GM23338 (cell line): ENCODE measurements at regions not wholly inside any gene's neighbourhood (a gene's known extent, or its start where the extent isn't known, plus 50 kb on each side); places are given as distances from the start of the nearest gene placed in this dataset.
A peak's percentile ranks its signal among the peaks of the same experiment; 100 is the strongest.

Experiments
- ATAC-seq: fragments of 200-7000 bp; cut with Tn5 transposase; 3 replicates; pipeline ENCODE4 v1.9.1; 2020
- DNase-seq: peaks from one replicate; pipeline ENCODE4 v3.0.0-alpha.2; 2015; ENCODE audit warnings: low spot score
- H2AFZ ChIP-seq: fragments of 200-600 bp; sonication (generic); 2 replicates; pipeline ENCODE4 v1.8.0; 2016; ENCODE audit warnings: antibody characterized with exemption, mild to moderate bottlenecking, moderate library complexity
- H3F3A ChIP-seq: fragments of 200-600 bp; sonication (generic); replicated peaks from 2 replicates; pipeline ENCODE4 v1.8.0; 2017; ENCODE audit warnings: antibody characterized with exemption, mixed run types, low read depth
- H3K27ac ChIP-seq: fragments of 200-600 bp; sonication (generic); 2 replicates; pipeline ENCODE4 v1.6.1; 2016; ENCODE audit warnings: low read depth
- H3K27me3 ChIP-seq: fragments of 200-600 bp; sonication (generic); 2 replicates; pipeline ENCODE4 v1.8.0; 2016; ENCODE audit warnings: mild to moderate bottlenecking, mixed run types, moderate library complexity; ENCODE audit not compliant: insufficient read depth
- H3K36me3 ChIP-seq: fragments of 200-600 bp; sonication (generic); 2 replicates; pipeline ENCODE4 v1.8.0; 2016; ENCODE audit warnings: mild to moderate bottlenecking; ENCODE audit not compliant: insufficient read depth
- H3K4me1 ChIP-seq: fragments of 200-600 bp; sonication (generic); 2 replicates; pipeline ENCODE4 v1.8.0; 2016; ENCODE audit warnings: mild to moderate bottlenecking, moderate library complexity; ENCODE audit not compliant: insufficient read depth
- H3K4me2 ChIP-seq: fragments of 200-600 bp; sonication (generic); 2 replicates; pipeline ENCODE4 v1.7.1; 2017; ENCODE audit warnings: mixed run types
- H3K4me3 ChIP-seq: fragments of 200-600 bp; sonication (generic); 2 replicates; pipeline ENCODE4 v1.6.1; 2016; ENCODE audit warnings: mixed run types
- H3K79me2 ChIP-seq: fragments of 200-600 bp; sonication (generic); replicated peaks from 2 replicates; pipeline ENCODE4 v1.8.0; 2017; ENCODE audit warnings: mild to moderate bottlenecking; ENCODE audit not compliant: insufficient read depth
- H3K9me2 ChIP-seq: fragments of 200-600 bp; sonication (generic); 2 replicates; pipeline ENCODE4 v1.8.0; 2017; ENCODE audit not compliant: insufficient read depth
- H4K20me1 ChIP-seq: fragments of 200-600 bp; sonication (generic); replicated peaks from 2 replicates; pipeline ENCODE4 v1.8.0; 2017; ENCODE audit warnings: mild to moderate bottlenecking; ENCODE audit not compliant: insufficient read depth
- H3K27ac Mint-ChIP-seq: 2 replicates; pipeline ENCODE4 v1.8.0; 2020; ENCODE audit warnings: inconsistent platforms, mild to moderate bottlenecking, moderate library complexity, mixed read lengths
- H3K27me3 Mint-ChIP-seq: 3 replicates; pipeline ENCODE4 v1.8.0; 2022; ENCODE audit warnings: low read depth, mild to moderate bottlenecking, moderate library complexity, mixed read lengths, inconsistent platforms; ENCODE audit not compliant: insufficient read depth, poor library complexity
- H3K36me3 Mint-ChIP-seq: 3 replicates; pipeline ENCODE4 v1.8.0; 2021; ENCODE audit warnings: low read depth, mild to moderate bottlenecking, inconsistent platforms, moderate library complexity, mixed read lengths
- H3K4me1 Mint-ChIP-seq: 3 replicates; pipeline ENCODE4 v1.8.0; 2020; ENCODE audit warnings: mild to moderate bottlenecking, inconsistent platforms, mixed read lengths
- H3K4me3 Mint-ChIP-seq: 3 replicates; pipeline ENCODE4 v1.8.0; 2021; ENCODE audit warnings: moderate library complexity, mild to moderate bottlenecking, inconsistent platforms, mixed read lengths
- H3K9me3 Mint-ChIP-seq: 3 replicates; pipeline ENCODE4 v1.8.0; 2020; ENCODE audit warnings: moderate library complexity, mild to moderate bottlenecking, inconsistent platforms, mixed read lengths
- CREB1 ChIP-seq: fragments of 250-450 bp; sonication (Bioruptor Pico); IDR thresholded peaks from 2 replicates; pipeline ENCODE4 v1.5.0; 2020; ENCODE audit warnings: low read depth, mild to moderate bottlenecking, moderate library complexity
- EZH2 ChIP-seq: fragments of 200-600 bp; sonication (generic); IDR thresholded peaks from one replicate; pipeline ENCODE4 v1.8.0; 2017; ENCODE audit warnings: antibody characterized with exemption, mild to moderate bottlenecking, low read depth; ENCODE audit not compliant: unreplicated experiment
- JUNB ChIP-seq: IDR thresholded peaks from one replicate; pipeline ENCODE4 v1.6.1; 2016; ENCODE audit warnings: antibody characterized with exemption; ENCODE audit not compliant: unreplicated experiment
- POLR2AphosphoS5 ChIP-seq: IDR thresholded peaks from 2 replicates; pipeline ENCODE4 v1.6.1; 2016; ENCODE audit warnings: antibody characterized with exemption, low read depth
- REST ChIP-seq: IDR thresholded peaks from one replicate; pipeline ENCODE4 v1.6.1; 2018; ENCODE audit warnings: antibody characterized with exemption; ENCODE audit not compliant: unreplicated experiment
- STAT1 ChIP-seq: IDR thresholded peaks from one replicate; pipeline ENCODE4 v1.6.1; 2016; ENCODE audit warnings: antibody characterized with exemption; ENCODE audit not compliant: unreplicated experiment
- ZNF114 ChIP-seq: fragments of 250-450 bp; sonication (Bioruptor Pico); IDR thresholded peaks from 2 replicates; pipeline ENCODE4 v1.5.0; 2020; ENCODE audit warnings: mild to moderate bottlenecking, moderate library complexity
- ZNF331 ChIP-seq: fragments of 250-450 bp; sonication (Bioruptor Pico); IDR thresholded peaks from 2 replicates; pipeline ENCODE4 v1.5.0; 2020; ENCODE audit warnings: low read depth, mild to moderate bottlenecking, moderate library complexity
- TF ChIP-seq, protein P1 (sequence below): fragments of 250-450 bp; sonication (Bioruptor Pico); IDR thresholded peaks from 2 replicates; pipeline ENCODE4 v1.5.0; 2020; ENCODE audit warnings: mild to moderate bottlenecking, moderate library complexity

DNA sequence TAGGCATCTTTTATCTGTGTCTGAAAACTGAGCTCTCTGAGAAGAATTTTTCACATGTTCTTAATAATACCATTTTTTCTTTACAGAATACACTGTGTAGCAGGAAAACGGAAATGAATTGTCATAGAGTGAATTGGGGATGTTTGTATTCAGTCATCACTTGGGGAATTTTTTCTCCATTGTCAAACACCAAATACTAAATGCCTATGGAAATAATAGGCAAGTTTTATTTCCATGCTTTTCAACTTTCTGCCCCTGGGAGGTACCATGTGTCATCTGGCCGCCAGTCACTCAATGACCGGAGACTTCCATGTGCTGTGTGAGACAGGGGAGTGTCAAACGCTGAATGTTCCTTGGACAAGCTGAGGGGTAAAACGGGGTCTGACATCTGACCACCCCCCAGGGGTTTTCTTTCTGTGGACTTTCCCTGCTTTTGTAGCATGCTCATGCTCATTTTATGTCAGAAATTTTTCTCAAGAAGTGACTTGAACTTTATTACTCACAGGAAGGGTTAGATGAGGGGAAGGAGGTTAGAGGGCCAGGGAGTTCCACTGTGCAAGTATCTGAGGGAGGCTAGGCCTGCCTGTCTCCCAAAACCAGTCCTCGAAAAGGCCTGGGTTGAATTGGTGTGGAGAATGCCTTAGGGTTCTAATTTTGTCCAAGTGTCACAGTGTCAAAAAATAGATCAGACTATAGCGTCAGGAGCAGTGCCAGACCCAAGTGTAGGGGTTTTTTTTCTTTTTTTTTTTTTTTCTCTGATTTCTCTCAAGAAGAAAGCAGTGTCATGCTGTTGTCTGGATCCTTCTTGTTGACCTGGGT lies 438.6 kb downstream of the AGTPBP1 start (continued):
- TF ChIP-seq, protein P1, sequence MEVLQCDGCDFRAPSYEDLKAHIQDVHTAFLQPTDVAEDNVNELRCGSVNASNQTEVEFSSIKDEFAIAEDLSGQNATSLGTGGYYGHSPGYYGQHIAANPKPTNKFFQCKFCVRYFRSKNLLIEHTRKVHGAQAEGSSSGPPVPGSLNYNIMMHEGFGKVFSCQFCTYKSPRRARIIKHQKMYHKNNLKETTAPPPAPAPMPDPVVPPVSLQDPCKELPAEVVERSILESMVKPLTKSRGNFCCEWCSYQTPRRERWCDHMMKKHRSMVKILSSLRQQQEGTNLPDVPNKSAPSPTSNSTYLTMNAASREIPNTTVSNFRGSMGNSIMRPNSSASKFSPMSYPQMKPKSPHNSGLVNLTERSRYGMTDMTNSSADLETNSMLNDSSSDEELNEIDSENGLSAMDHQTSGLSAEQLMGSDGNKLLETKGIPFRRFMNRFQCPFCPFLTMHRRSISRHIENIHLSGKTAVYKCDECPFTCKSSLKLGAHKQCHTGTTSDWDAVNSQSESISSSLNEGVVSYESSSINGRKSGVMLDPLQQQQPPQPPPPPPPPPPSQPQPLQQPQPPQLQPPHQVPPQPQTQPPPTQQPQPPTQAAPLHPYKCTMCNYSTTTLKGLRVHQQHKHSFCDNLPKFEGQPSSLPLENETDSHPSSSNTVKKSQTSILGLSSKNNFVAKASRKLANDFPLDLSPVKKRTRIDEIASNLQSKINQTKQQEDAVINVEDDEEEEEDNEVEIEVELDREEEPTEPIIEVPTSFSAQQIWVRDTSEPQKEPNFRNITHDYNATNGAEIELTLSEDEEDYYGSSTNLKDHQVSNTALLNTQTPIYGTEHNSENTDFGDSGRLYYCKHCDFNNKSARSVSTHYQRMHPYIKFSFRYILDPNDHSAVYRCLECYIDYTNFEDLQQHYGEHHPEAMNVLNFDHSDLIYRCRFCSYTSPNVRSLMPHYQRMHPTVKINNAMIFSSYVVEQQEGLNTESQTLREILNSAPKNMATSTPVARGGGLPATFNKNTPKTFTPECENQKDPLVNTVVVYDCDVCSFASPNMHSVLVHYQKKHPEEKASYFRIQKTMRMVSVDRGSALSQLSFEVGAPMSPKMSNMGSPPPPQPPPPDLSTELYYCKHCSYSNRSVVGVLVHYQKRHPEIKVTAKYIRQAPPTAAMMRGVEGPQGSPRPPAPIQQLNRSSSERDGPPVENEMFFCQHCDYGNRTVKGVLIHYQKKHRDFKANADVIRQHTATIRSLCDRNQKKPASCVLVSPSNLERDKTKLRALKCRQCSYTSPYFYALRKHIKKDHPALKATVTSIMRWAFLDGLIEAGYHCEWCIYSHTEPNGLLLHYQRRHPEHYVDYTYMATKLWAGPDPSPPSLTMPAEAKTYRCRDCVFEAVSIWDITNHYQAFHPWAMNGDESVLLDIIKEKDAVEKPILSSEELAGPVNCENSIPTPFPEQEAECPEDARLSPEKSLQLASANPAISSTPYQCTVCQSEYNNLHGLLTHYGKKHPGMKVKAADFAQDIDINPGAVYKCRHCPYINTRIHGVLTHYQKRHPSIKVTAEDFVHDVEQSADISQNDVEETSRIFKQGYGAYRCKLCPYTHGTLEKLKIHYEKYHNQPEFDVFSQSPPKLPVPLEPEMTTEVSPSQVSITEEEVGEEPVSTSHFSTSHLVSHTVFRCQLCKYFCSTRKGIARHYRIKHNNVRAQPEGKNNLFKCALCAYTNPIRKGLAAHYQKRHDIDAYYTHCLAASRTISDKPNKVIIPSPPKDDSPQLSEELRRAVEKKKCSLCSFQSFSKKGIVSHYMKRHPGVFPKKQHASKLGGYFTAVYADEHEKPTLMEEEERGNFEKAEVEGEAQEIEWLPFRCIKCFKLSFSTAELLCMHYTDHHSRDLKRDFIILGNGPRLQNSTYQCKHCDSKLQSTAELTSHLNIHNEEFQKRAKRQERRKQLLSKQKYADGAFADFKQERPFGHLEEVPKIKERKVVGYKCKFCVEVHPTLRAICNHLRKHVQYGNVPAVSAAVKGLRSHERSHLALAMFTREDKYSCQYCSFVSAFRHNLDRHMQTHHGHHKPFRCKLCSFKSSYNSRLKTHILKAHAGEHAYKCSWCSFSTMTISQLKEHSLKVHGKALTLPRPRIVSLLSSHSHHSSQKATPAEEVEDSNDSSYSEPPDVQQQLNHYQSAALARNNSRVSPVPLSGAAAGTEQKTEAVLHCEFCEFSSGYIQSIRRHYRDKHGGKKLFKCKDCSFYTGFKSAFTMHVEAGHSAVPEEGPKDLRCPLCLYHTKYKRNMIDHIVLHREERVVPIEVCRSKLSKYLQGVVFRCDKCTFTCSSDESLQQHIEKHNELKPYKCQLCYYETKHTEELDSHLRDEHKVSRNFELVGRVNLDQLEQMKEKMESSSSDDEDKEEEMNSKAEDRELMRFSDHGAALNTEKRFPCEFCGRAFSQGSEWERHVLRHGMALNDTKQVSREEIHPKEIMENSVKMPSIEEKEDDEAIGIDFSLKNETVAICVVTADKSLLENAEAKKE (CRISPR knock-in tag): no peak
- no peak for TF ChIP-seq ZNF331
- no peak for TF ChIP-seq STAT1

GRCh38 chr9:85298499-85298898 lies 443.3 kb downstream of the AGTPBP1 start:
- H3K9me3 Mint-ChIP-seq: peaks cover 4% of the 10 kb centered on the region
- no peak overlapping the region for H3K27ac ChIP-seq
- H3K27me3 ChIP-seq: no peaks in the 10 kb centered on the region
- peaks cover 4% of the 10 kb centered on the region for H3K9me2 ChIP-seq
- no peaks in the 10 kb centered on the region for H3F3A ChIP-seq
- H3K4me3 Mint-ChIP-seq: no peak overlapping the region
- H3K4me2 ChIP-seq: no peak overlapping the region
- no peak for ATAC-seq
- H3K4me3 ChIP-seq: no peak overlapping the region
- no peak overlapping the region for H3K27ac Mint-ChIP-seq
- no peaks in the 10 kb centered on the region for H3K79me2 ChIP-seq
- H3K27me3 Mint-ChIP-seq: no peaks in the 10 kb centered on the region
- H4K20me1 ChIP-seq: no peaks in the 10 kb centered on the region
- peaks cover 4% of the 10 kb centered on the region; the same call in 1 of the 3 replicates for H3K36me3 Mint-ChIP-seq
- peaks cover 3% of the 10 kb centered on the region; the same call in 2 of the 3 replicates for H3K4me1 Mint-ChIP-seq
- H3K36me3 ChIP-seq: no peaks in the 10 kb centered on the region
- H3K4me1 ChIP-seq: no peaks in the 10 kb centered on the region
- H2AFZ ChIP-seq: 0 out of 2 replicates have a peak overlapping the region, but pooled peaks have one; percentile 28
- no peak for DNase-seq
- TF ChIP-seq REST (no peak), CREB1 (CRISPR knock-in tag) (no peak), EZH2 (no peak), JUNB (no peak), STAT1 (no peak), ZNF114 (CRISPR knock-in tag) (no peak), POLR2AphosphoS5 (no peak)
